ENCODE measurements at regions not wholly inside any gene's neighbourhood (a gene's known extent, or its start where the extent isn't known, plus 50 kb on each side); places are given as distances from the start of the nearest gene placed in this dataset.

DNA sequence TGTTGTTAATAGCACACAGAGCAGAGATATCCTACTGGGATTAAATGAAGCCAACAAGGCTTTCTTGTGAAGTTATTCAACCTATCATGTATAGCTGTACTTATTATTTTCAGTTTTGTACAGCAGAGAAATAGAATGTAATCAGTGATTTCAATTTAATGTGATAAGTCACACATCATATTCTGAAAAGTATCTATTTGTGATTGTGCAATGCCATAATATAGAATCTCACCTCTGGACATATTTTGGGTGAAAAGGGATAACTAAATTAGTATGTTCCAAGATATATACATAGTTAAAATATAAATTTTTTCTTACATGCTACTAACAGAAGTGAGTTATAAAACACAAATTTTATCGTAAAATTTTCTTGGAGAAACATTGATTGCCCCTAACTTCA is 544.3 kb upstream of the KIF2B start:
- TF ChIP-seq, protein P1, sequence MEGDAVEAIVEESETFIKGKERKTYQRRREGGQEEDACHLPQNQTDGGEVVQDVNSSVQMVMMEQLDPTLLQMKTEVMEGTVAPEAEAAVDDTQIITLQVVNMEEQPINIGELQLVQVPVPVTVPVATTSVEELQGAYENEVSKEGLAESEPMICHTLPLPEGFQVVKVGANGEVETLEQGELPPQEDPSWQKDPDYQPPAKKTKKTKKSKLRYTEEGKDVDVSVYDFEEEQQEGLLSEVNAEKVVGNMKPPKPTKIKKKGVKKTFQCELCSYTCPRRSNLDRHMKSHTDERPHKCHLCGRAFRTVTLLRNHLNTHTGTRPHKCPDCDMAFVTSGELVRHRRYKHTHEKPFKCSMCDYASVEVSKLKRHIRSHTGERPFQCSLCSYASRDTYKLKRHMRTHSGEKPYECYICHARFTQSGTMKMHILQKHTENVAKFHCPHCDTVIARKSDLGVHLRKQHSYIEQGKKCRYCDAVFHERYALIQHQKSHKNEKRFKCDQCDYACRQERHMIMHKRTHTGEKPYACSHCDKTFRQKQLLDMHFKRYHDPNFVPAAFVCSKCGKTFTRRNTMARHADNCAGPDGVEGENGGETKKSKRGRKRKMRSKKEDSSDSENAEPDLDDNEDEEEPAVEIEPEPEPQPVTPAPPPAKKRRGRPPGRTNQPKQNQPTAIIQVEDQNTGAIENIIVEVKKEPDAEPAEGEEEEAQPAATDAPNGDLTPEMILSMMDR (IDR thresholded peaks at IDR 0.05): no peak
- TF ChIP-seq POLR2A (IDR thresholded peaks at IDR 0.05): no peak
